ENCODE measurements at regions not wholly inside any gene's neighbourhood (a gene's known extent, or its start where the extent isn't known, plus 50 kb on each side); places are given as distances from the start of the nearest gene placed in this dataset.

DNA sequence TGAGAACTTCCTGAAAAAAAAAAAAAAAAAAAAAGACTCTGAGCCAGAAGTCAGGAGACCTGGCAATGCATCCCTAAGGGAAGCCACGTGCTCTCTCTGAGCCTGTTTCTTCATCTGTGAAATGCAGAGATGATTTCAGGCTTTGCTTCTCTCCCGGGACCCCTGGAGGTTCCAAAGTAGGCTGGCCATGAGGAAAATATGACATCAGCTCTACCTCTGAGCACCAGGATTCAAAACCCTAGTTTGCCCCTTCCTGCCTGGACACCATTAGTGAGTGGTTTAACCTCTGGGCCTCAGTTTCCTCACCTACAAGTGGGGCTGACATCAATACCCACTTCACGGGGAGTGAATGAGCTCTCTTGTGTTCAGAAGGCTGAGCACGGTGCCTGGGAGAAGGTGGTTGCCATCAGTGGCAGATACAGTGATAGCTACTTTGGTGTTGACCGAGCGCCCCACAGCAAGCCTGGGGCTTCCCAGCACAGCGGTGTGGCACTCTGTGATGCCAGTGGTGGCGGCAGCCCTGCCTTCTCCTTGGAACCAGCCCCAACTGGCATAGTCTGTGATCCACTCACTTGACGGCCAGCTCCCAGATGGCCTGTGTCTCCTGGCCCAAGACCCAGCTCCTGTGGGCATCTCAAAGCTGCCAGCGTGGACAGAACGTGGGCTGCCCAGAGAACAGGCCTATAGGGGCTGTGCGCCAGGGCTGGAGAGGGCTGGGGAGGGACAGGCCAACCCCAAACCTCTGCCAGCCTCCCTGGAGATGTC is 153.1 kb upstream of the UNC5B start:
- DNase-seq (no peak), ATAC-seq (ENCODE audit: low read depth) (no peak)
- Mint-ChIP-seq H3K27me3 (peaks cover 8% of the 10 kb centered on the region), H3K4me1 (no peaks in the 10 kb centered on the region), H3K4me3 (no peak overlapping the region), H3K27ac (no peak overlapping the region), H3K36me3 (no peaks in the 10 kb centered on the region), H3K9me3 (no peaks in the 10 kb centered on the region)
- POLR2A ChIA-PET: no interaction called here

DNA sequence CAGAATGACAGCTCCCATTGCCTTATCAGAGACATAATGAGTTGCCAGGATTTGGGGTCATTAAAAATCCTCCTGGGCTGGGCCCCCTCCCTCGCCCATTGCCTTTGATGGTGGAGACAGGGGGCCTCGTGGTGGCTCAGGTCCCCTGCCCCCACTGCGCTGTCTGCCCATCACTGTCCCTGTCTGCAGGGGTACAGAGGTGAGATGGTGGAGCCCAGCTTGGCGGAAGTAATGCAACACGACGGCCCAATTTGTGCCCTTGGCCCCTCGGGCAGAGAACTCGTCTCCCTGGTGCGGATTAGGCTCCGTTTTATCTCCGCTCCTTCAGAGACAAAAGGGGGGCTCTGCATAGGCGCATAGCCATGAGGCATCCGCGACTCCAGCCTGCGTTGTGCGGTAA is 152.4 kb upstream of the UNC5B start:
- ATAC-seq (ENCODE audit: low read depth) (no peak), DNase-seq (no peak)
- H3K4me3 Mint-ChIP-seq: no peak overlapping the region
- H3K4me1 Mint-ChIP-seq: no peaks in the 10 kb centered on the region
- H3K27ac Mint-ChIP-seq: no peak overlapping the region
- peaks cover 3% of the 10 kb centered on the region for H3K27me3 Mint-ChIP-seq
- H3K36me3 Mint-ChIP-seq: no peaks in the 10 kb centered on the region
- no peaks in the 10 kb centered on the region for H3K9me3 Mint-ChIP-seq
- POLR2A ChIA-PET: no interaction called here

DNA sequence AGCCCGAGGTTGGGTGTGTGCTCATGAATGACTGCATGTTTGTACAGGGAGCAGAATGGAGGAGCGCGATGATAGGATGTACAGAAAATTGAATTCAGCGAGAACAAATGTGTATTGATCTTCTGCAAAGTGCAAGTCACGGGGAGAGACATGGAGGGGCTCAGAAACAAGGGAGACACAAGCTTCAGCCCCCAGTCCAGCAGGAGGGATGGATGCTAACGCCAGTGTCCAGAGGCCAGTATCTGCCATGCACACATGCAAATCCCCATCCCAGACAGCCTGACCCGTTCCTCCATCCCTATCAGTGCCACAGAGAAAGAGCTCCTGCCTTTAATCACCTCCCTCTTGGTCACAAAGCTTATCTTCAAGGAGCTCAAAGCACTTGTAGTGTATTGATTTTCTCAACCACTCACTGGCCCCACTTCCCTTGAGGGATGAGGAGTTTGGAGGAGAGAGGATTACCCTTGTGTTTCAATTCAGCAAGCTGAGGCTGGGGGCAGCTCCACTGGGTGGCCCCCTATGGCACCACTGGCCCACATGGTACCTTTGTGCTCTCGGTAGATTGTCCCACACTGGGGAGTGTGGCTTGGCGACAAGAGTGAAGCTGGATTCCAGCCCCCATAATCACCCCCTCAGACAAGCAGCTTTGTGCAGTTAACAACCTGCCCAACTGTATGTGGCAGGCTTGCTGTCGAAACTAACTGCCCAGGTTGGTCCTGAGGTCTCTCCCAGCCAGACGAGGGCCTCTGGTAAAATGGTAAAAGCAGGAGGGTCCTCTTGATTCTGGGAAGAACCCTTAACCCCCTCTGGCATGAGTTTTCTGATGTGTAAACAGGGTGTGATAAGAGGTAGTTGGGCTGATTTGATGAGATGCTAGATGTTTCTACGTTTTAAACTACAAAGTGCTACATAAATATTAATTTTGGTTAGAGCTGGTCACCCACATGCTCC is 151.6 kb upstream of the UNC5B start:
- no peaks in the 10 kb centered on the region for H3K4me1 Mint-ChIP-seq
- ATAC-seq (ENCODE audit: low read depth) (no peak), DNase-seq (no peak)
- H3K9me3 Mint-ChIP-seq: no peaks in the 10 kb centered on the region
- H3K27ac Mint-ChIP-seq: no peak overlapping the region
- H3K4me3 Mint-ChIP-seq: no peak overlapping the region
- H3K36me3 Mint-ChIP-seq: no peaks in the 10 kb centered on the region
- POLR2A ChIA-PET: no interaction called here
- H3K27me3 Mint-ChIP-seq: peaks cover 3% of the 10 kb centered on the region

DNA sequence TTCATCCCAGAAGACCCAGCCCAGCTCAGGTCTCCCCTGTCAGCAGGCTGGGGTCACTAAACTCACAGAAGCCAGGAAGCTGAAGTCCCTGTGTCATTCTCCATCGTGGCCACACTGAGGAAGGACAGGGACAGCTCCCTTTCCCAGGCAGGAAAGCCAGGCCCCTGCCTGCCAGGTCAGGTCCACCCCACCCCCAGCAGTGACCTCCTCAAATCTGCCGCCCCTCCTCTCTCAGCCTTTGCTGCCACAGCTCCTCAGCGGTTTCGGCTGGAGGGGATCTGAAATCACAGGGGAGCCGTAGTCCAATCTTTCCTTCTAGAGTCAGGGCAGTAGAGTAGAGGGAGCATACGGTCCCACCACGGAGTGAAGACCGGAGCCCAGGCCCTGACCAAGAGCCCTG is 150.9 kb upstream of the UNC5B start:
- Mint-ChIP-seq H3K27ac (no peak overlapping the region), H3K27me3 (no peaks in the 10 kb centered on the region), H3K4me3 (no peak overlapping the region), H3K9me3 (no peaks in the 10 kb centered on the region), H3K36me3 (no peaks in the 10 kb centered on the region), H3K4me1 (no peaks in the 10 kb centered on the region)
- ATAC-seq (ENCODE audit: low read depth) (no peak), DNase-seq (no peak)
- POLR2A ChIA-PET: no interaction called here

DNA sequence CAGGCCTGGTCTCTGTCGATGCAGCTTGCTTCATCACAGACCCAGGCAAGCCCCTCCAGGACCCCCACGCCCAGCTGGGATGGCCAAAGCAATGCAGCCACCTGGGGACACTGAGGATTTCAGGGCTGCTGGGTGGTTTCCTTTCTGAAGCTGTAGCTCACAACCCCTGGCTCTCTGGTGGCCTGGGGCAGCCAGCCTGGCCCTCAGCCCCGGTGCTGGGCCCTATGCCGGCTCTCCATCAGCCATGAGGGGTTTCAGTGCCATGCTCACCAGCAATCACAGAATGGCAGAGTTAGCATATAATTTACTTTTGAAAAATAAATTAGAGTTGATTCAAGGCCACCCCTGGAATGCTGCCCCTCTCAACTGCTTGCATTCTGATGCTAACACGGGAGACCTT is 150.2 kb upstream of the UNC5B start:
- Mint-ChIP-seq H3K36me3 (no peaks in the 10 kb centered on the region), H3K9me3 (no peaks in the 10 kb centered on the region), H3K27ac (no peak overlapping the region), H3K4me1 (no peaks in the 10 kb centered on the region), H3K4me3 (no peak overlapping the region), H3K27me3 (no peaks in the 10 kb centered on the region)
- POLR2A ChIA-PET: no interaction called here
- ATAC-seq (ENCODE audit: low read depth) (no peak), DNase-seq (no peak)

DNA sequence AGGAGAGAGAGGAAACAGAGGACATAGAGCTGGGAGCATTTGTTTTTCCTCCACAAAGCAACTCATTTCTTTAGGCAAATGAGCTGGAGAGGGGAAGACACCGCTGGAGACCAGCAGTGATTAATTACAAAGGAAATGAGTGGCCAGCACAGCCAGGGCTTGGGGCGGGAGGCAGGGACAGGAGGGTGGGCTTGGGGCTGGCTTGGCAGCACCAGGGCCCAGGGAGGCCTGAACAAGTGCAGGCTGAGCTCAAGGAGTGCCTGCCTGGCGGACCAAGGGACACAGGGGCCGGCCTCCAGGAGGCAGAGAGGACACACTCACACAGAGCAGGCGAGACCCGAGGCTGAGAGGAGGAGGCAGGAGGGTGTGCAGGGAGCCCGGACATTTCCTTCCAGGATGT is 149.0 kb upstream of the UNC5B start:
- no peak for DNase-seq
- Mint-ChIP-seq H3K4me1 (no peaks in the 10 kb centered on the region), H3K4me3 (no peak overlapping the region), H3K9me3 (no peaks in the 10 kb centered on the region), H3K27ac (no peak overlapping the region), H3K36me3 (no peaks in the 10 kb centered on the region), H3K27me3 (no peaks in the 10 kb centered on the region)
- POLR2A ChIA-PET: no interaction called here
- no peak for ATAC-seq (ENCODE audit: low read depth)

DNA sequence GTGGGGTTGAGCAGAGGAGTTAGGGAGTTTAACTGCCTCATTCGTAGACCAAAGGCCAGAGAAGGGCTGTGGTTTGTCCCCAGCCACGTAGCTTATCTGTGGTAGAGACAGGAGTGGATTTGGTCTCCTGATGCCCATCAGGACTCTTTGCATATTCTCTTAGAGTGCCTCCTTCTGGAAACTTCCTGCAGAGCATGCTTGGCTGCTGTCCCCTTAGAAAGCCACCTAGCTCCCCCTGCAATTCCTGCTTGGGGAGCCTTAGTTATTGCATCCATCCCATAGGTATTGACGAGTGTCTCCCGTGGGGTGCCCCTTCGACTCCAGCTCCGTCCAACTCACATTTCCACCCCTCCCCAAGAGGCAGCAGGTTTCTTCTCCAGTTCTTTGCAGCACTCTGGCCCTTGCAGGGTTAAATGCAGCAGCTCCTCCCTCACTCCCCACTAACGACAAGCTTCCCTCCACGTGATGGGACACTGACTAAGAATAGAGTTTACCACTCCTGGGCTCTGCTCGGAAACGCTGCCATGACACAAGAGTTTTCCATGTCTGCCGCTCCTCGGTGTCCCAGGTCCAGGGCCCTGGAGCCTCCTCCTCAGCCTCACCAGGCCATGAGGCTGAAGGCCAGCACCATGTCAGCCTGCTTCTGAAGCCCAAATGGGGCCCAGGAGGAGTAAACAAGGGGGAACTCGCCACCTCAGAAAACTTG is 147.8 kb upstream of the UNC5B start:
- H3K27ac Mint-ChIP-seq: no peak overlapping the region
- no peaks in the 10 kb centered on the region for H3K9me3 Mint-ChIP-seq
- POLR2A ChIA-PET: no interaction called here
- no peak for DNase-seq
- no peaks in the 10 kb centered on the region for H3K27me3 Mint-ChIP-seq
- no peaks in the 10 kb centered on the region for H3K4me1 Mint-ChIP-seq
- H3K36me3 Mint-ChIP-seq: no peaks in the 10 kb centered on the region
- no peak overlapping the region for H3K4me3 Mint-ChIP-seq
- no peak for ATAC-seq (ENCODE audit: low read depth)

DNA sequence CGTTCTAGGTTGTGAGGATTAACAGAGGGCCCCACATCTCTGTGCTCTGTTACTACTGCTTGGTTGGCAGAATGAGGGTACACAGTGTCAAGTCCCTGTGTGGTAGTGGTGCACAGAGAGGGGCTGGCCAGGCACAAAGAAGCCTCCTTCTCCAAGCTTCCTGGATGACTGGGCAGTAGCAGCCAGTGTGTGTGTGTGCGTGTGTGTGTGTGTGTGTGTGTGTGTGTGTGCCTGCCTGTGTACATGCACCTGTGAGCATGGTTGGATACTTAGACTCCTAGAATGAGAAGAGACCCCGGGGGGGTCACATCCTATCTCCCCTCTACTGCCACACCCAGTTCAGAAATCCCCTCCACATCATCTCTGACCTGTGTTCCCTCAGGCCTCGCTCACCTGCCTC is 146.7 kb upstream of the UNC5B start:
- no peak for ATAC-seq (ENCODE audit: low read depth)
- no peaks in the 10 kb centered on the region for H3K36me3 Mint-ChIP-seq
- DNase-seq: no peak
- no peaks in the 10 kb centered on the region for H3K27me3 Mint-ChIP-seq
- H3K9me3 Mint-ChIP-seq: no peaks in the 10 kb centered on the region
- no peak overlapping the region for H3K27ac Mint-ChIP-seq
- POLR2A ChIA-PET: no interaction called here
- no peak overlapping the region for H3K4me3 Mint-ChIP-seq
- H3K4me1 Mint-ChIP-seq: no peaks in the 10 kb centered on the region

DNA sequence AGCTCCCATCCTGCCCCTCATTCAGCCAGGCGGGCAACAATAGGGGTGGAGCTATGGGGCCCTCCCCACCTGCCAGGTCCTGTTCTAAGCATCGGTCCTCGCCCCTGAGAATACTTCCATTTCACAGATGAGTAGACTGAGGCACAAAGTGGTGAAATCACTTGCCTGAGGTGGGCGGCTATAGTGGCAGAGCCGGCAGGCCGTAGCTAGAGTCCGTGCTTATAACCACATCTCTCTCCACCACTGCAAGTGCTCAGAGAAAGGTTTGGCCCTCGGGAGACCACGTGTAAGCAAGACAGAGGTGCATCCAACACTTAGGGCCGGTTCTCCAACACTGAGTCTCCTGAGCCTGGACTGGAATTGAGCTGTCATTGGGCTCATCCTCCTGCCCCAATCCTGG is 145.8 kb upstream of the UNC5B start:
- no peak for DNase-seq
- POLR2A ChIA-PET: no interaction called here
- no peak for ATAC-seq (ENCODE audit: low read depth)
- no peak overlapping the region for H3K27ac Mint-ChIP-seq
- no peaks in the 10 kb centered on the region for H3K9me3 Mint-ChIP-seq
- H3K4me3 Mint-ChIP-seq: no peak overlapping the region
- H3K4me1 Mint-ChIP-seq: no peaks in the 10 kb centered on the region
- H3K36me3 Mint-ChIP-seq: no peaks in the 10 kb centered on the region
- no peaks in the 10 kb centered on the region for H3K27me3 Mint-ChIP-seq

DNA sequence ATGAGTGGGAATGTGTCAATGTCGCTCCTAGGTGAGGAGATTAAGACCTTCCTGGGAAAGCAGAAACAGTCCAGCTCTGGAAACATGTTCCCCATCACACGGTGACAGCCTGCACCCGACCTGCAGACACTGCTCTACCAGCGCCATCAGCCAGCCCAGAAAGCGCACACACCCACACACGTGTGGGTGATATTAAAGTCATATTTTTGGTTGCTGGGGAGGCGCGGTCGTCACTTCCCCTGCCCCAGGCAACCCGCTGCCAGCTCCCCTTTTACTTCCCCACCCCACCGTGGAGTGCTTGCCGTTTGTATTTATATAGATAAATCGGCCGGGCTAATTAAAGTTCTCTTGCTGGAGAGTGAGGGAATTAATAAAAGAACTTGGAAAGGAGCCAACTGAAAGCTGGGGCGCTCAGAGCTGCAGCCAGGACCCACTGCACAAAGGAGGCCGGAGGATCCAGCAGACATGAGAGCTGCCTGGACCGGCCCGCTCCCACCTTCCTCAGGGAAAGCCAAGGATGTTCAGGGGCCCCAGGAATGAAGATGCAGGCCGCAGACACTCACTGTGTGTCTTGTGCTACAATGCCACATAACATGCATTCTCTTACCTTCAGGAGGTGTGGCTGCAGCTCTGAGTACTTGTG is 145.2 kb upstream of the UNC5B start:
- H3K4me1 Mint-ChIP-seq: no peaks in the 10 kb centered on the region
- H3K4me3 Mint-ChIP-seq: no peak overlapping the region
- H3K27ac Mint-ChIP-seq: no peak overlapping the region
- ATAC-seq (ENCODE audit: low read depth): no peak
- POLR2A ChIA-PET: no interaction called here
- no peaks in the 10 kb centered on the region for H3K9me3 Mint-ChIP-seq
- no peak for DNase-seq
- H3K36me3 Mint-ChIP-seq: no peaks in the 10 kb centered on the region
- no peaks in the 10 kb centered on the region for H3K27me3 Mint-ChIP-seq

DNA sequence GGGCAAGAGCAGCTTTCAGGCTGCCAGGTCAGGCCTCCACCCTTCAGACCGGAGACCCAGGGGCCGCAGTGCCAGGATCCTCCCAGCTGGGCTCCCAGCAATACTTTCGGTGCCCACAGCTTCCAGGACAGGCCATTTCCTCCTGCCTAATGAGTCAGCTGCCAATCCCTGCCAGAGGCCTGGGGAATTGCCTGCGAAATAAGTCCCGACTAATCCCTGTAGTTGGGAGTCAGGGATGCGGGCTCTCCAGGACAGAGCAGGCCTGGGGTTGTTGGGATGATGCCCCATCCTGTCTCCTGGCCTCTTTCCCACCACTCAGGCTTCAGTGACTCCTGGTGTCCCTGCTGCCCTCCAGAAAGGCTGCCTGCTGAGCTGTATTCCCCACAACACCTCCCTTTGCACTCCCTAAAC is 143.5 kb upstream of the UNC5B start:
- no peaks in the 10 kb centered on the region for H3K36me3 Mint-ChIP-seq
- no peak overlapping the region for H3K4me3 Mint-ChIP-seq
- H3K27ac Mint-ChIP-seq: no peak overlapping the region
- no peaks in the 10 kb centered on the region for H3K4me1 Mint-ChIP-seq
- no peaks in the 10 kb centered on the region for H3K27me3 Mint-ChIP-seq
- H3K9me3 Mint-ChIP-seq: no peaks in the 10 kb centered on the region
- no peak for DNase-seq
- ATAC-seq (ENCODE audit: low read depth): no peak
- POLR2A ChIA-PET: no interaction called here

DNA sequence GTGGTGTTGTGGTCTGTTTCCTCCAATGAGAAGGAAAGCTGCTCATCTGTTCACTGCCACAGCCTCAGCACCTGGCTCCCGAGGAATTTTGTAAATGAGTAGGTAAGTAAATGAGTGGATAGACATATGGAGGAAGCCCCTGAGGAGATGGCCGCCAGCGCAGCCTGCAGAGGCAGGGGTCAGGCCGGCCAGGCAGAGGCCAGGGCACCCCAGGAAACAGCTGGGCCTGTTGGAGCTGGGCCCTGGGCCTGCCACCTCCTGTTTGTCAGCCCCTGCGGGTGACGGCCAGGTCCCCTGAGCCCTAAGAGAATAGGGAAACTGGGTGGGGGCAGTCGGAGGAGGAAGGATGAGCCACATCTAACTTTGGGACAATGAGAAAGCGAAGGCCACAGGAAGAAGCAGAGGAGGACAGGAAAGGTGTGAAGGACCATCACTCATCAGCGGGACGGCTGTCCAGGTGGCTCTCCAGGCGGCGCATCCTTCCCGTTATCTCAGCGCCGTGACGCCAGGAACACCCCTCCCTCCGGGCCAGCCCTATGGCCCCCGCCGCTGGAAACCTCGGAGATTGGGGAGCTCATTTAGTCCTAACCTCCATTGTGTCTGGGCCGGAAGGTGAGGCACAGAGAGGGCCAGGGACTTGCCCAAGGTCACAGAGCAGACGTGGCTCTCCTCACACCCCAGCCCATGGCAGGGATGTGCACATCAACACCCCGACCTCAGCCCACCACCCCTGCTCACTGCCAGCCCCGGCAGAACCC is 142.3 kb upstream of the UNC5B start:
- Mint-ChIP-seq H3K27ac (no peak overlapping the region), H3K4me3 (no peak overlapping the region), H3K9me3 (no peaks in the 10 kb centered on the region), H3K36me3 (no peaks in the 10 kb centered on the region), H3K4me1 (no peaks in the 10 kb centered on the region), H3K27me3 (no peaks in the 10 kb centered on the region)
- POLR2A ChIA-PET: no interaction called here
- ATAC-seq (ENCODE audit: low read depth) (no peak), DNase-seq (no peak)

DNA sequence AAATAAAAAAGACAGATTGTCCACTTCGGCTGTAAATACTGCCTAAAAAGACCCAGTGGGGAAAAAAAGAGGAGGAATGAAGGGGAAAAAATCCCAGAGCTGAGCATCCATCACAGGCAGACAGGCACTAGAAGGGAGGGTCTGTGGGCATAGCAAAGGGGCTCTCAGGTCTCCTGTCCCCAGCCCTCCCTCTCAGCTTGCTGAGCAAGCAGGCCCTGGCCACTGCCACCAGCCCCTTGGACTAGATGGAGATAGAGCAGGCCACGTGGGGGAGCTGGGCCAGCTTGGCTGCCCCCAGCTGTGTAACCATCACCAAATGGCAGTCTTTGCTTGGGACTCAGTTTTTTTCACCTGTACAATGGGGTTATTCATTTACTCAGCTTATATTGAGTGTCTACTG is 141.6 kb upstream of the UNC5B start:
- Mint-ChIP-seq H3K27ac (no peak overlapping the region), H3K4me1 (no peaks in the 10 kb centered on the region), H3K36me3 (no peaks in the 10 kb centered on the region), H3K27me3 (no peaks in the 10 kb centered on the region), H3K4me3 (no peak overlapping the region), H3K9me3 (no peaks in the 10 kb centered on the region)
- ATAC-seq (ENCODE audit: low read depth) (no peak), DNase-seq (no peak)
- POLR2A ChIA-PET: no interaction called here

Data from activated naive CD8-positive, alpha-beta T cell treated with anti-CD3 and anti-CD28 coated beads, Interleukin-2, amount 10 ng/mL, durations not matched to agents 7 days and 5 days (primary cell).